ENCODE measurements at regions not wholly inside any gene's neighbourhood (a gene's known extent, or its start where the extent isn't known, plus 50 kb on each side); places are given as distances from the start of the nearest gene placed in this dataset.
"Not testable (repeated sequence)": the region's sequence is repeated elsewhere in the genome, so short reads cannot be mapped to it uniquely, and the experiment has no call there.

GRCh38 chr14:19166056-19166455, 198.8 kb downstream of the POTEM start:
- H3K27ac ChIP-seq (ENCODE audit: low read length); H3K36me3 ChIP-seq (ENCODE audit: control insufficient read depth, insufficient read depth, low read length); H3K27me3 Mint-ChIP-seq (ENCODE audit: low read depth in 2 of 2); intact Hi-C loops (cut with micrococcal nuclease); H3K36me3 Mint-ChIP-seq; H3K27me3 ChIP-seq (ENCODE audit: control insufficient read depth, insufficient read depth, low read length); H3K9me3 ChIP-seq (ENCODE audit: control insufficient read depth, insufficient read depth, low read length); H3K4me1 Mint-ChIP-seq; H3K4me3 Mint-ChIP-seq; DNase-seq; H3K9me3 Mint-ChIP-seq; H3K4me3 ChIP-seq (ENCODE audit: low read length); ATAC-seq; H3K4me1 ChIP-seq (ENCODE audit: control insufficient read depth, insufficient read depth, low read length); H3K27ac Mint-ChIP-seq: not testable (repeated sequence)
- WGBS (ENCODE audit: insufficient coverage) = 86% methylated on average over 3 of the region's 3 CpGs

GRCh38 chr14:19167454-19168190, 200.4 kb downstream of the POTEM start:
- ATAC-seq; H3K4me3 Mint-ChIP-seq; H3K27me3 Mint-ChIP-seq (ENCODE audit: low read depth in 2 of 2); H3K27me3 ChIP-seq (ENCODE audit: control insufficient read depth, insufficient read depth, low read length); H3K27ac Mint-ChIP-seq; H3K9me3 ChIP-seq (ENCODE audit: control insufficient read depth, insufficient read depth, low read length); H3K4me1 ChIP-seq (ENCODE audit: control insufficient read depth, insufficient read depth, low read length); DNase-seq; H3K4me3 ChIP-seq (ENCODE audit: low read length); H3K9me3 Mint-ChIP-seq; intact Hi-C loops (cut with micrococcal nuclease); H3K36me3 ChIP-seq (ENCODE audit: control insufficient read depth, insufficient read depth, low read length); H3K27ac ChIP-seq (ENCODE audit: low read length); H3K4me1 Mint-ChIP-seq; H3K36me3 Mint-ChIP-seq: not testable (repeated sequence)
- 91% methylated on average over 8 of the region's 8 CpGs for WGBS (ENCODE audit: insufficient coverage)

GRCh38 chr14:19168261-19168660, 201.0 kb downstream of the POTEM start:
- H3K9me3 Mint-ChIP-seq; H3K27me3 Mint-ChIP-seq (ENCODE audit: low read depth in 2 of 2); H3K36me3 Mint-ChIP-seq; intact Hi-C loops (cut with micrococcal nuclease); H3K27ac Mint-ChIP-seq; H3K4me3 ChIP-seq (ENCODE audit: low read length); H3K27me3 ChIP-seq (ENCODE audit: control insufficient read depth, insufficient read depth, low read length); H3K4me1 ChIP-seq (ENCODE audit: control insufficient read depth, insufficient read depth, low read length); H3K27ac ChIP-seq (ENCODE audit: low read length); H3K4me3 Mint-ChIP-seq; ATAC-seq; H3K36me3 ChIP-seq (ENCODE audit: control insufficient read depth, insufficient read depth, low read length); H3K9me3 ChIP-seq (ENCODE audit: control insufficient read depth, insufficient read depth, low read length); H3K4me1 Mint-ChIP-seq; DNase-seq: not testable (repeated sequence)
- 92% methylated on average over 5 of the region's 7 CpGs for WGBS (ENCODE audit: insufficient coverage)

- ATAC-seq; intact Hi-C loops (cut with micrococcal nuclease); H3K27me3 Mint-ChIP-seq (ENCODE audit: low read depth in 2 of 2); H3K9me3 ChIP-seq (ENCODE audit: control insufficient read depth, insufficient read depth, low read length); H3K4me1 Mint-ChIP-seq; H3K27me3 ChIP-seq (ENCODE audit: control insufficient read depth, insufficient read depth, low read length); H3K36me3 ChIP-seq (ENCODE audit: control insufficient read depth, insufficient read depth, low read length); H3K4me1 ChIP-seq (ENCODE audit: control insufficient read depth, insufficient read depth, low read length); H3K4me3 Mint-ChIP-seq; H3K36me3 Mint-ChIP-seq; DNase-seq; H3K9me3 Mint-ChIP-seq; H3K27ac ChIP-seq (ENCODE audit: low read length); H3K4me3 ChIP-seq (ENCODE audit: low read length); H3K27ac Mint-ChIP-seq: not testable (repeated sequence)
- WGBS (ENCODE audit: insufficient coverage) = 64% methylated on average over 2 of the region's 7 CpGs
Observed at GRCh38 chr14:19169561-19170362, 202.5 kb downstream of the POTEM start.

- H3K4me3 ChIP-seq (ENCODE audit: low read length); H3K4me1 ChIP-seq (ENCODE audit: control insufficient read depth, insufficient read depth, low read length); H3K4me3 Mint-ChIP-seq; H3K27ac ChIP-seq (ENCODE audit: low read length); H3K9me3 Mint-ChIP-seq; H3K36me3 Mint-ChIP-seq; ATAC-seq; intact Hi-C loops (cut with micrococcal nuclease); H3K27ac Mint-ChIP-seq; H3K4me1 Mint-ChIP-seq; H3K27me3 ChIP-seq (ENCODE audit: control insufficient read depth, insufficient read depth, low read length); H3K9me3 ChIP-seq (ENCODE audit: control insufficient read depth, insufficient read depth, low read length); H3K27me3 Mint-ChIP-seq (ENCODE audit: low read depth in 2 of 2); DNase-seq; H3K36me3 ChIP-seq (ENCODE audit: control insufficient read depth, insufficient read depth, low read length): not testable (repeated sequence)
Observed at GRCh38 chr14:19172745-19173144, 205.5 kb downstream of the POTEM start.

DNA sequence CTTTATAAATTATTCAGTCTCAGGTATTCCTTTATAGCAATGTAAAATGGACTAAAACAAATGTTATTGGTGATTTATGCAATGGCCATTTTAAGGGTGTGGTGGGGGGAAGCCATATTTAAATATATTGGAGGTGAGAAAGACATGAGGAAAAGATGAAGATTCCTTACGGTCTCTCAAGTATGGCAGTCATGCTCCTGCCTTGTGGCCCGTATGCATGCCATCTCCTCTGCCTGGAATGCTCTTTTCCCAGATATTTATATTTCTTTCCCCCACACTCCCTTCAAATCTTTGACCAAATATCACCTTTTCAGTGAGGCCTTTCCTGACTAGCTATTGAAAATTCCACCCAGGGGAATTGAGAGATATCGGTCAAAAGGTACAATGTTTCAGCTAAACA, 206.0 kb downstream of the POTEM start:
- H3K27ac Mint-ChIP-seq; H3K27me3 Mint-ChIP-seq (ENCODE audit: low read depth in 2 of 2); H3K4me1 Mint-ChIP-seq; intact Hi-C loops (cut with micrococcal nuclease); H3K36me3 ChIP-seq (ENCODE audit: control insufficient read depth, insufficient read depth, low read length); DNase-seq; H3K4me1 ChIP-seq (ENCODE audit: control insufficient read depth, insufficient read depth, low read length); H3K9me3 Mint-ChIP-seq; H3K4me3 ChIP-seq (ENCODE audit: low read length); H3K36me3 Mint-ChIP-seq; H3K9me3 ChIP-seq (ENCODE audit: control insufficient read depth, insufficient read depth, low read length); ATAC-seq; H3K4me3 Mint-ChIP-seq; H3K27ac ChIP-seq (ENCODE audit: low read length); H3K27me3 ChIP-seq (ENCODE audit: control insufficient read depth, insufficient read depth, low read length): not testable (repeated sequence)
- no CpG with 5 or more reads among the region's 3 CpGs for WGBS (ENCODE audit: insufficient coverage)

DNA sequence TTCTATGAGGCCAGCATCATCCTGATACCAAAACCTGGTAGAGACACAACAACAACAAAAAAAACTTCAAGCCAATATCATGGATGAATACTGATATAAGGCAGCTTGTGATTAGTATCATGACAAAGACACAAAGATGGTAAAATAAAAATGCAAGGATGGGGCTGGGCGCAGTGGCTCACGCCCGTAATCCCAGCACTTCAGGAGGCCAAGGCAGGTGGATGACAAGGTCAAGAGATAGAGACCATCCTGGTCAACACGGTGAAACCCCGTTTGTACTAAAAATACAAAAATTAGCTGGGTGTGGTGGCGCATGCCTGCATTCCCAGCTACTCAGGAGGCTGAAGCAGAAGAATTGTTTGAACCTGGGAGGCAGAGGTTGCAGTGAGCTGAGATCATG, 210.2 kb downstream of the POTEM start:
- H3K4me3 Mint-ChIP-seq, DNase-seq, ATAC-seq: not testable (repeated sequence)

DNA sequence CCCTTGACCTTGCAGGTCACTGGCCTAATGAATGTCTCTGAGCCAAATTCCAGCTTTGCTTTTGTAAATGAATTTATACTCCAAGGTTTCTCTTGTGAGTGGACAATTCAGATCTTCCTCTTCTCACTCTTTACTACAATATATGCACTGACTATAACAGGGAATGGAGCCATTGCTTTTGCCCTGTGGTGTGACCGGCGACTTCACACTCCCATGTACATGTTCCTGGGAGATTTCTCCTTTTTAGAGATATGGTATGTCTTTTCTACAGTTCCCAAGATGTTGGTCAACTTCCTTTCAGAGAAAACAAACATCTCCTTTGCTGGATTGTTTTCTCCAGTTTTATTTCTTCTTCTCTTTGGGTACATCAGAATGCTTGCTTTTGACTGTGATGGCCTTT, 213.1 kb downstream of the POTEM start:
- intact Hi-C loops (cut with micrococcal nuclease); H3K4me3 Mint-ChIP-seq; H3K27me3 ChIP-seq (ENCODE audit: control insufficient read depth, insufficient read depth, low read length); H3K9me3 ChIP-seq (ENCODE audit: control insufficient read depth, insufficient read depth, low read length); H3K36me3 Mint-ChIP-seq; H3K27me3 Mint-ChIP-seq (ENCODE audit: low read depth in 2 of 2); ATAC-seq; H3K4me3 ChIP-seq (ENCODE audit: low read length); H3K9me3 Mint-ChIP-seq; H3K4me1 Mint-ChIP-seq; H3K4me1 ChIP-seq (ENCODE audit: control insufficient read depth, insufficient read depth, low read length); H3K27ac ChIP-seq (ENCODE audit: low read length); H3K27ac Mint-ChIP-seq; H3K36me3 ChIP-seq (ENCODE audit: control insufficient read depth, insufficient read depth, low read length); DNase-seq: not testable (repeated sequence)
- 77% methylated on average over 2 of the region's 2 CpGs for WGBS (ENCODE audit: insufficient coverage)

More for the DNA sequence above, 210.2 kb downstream of the POTEM start:
- intact Hi-C loops (cut with micrococcal nuclease); H3K27ac Mint-ChIP-seq; H3K4me3 ChIP-seq (ENCODE audit: low read length); H3K27me3 ChIP-seq (ENCODE audit: control insufficient read depth, insufficient read depth, low read length); H3K4me1 Mint-ChIP-seq; H3K27ac ChIP-seq (ENCODE audit: low read length); H3K36me3 Mint-ChIP-seq; H3K36me3 ChIP-seq (ENCODE audit: control insufficient read depth, insufficient read depth, low read length); H3K4me1 ChIP-seq (ENCODE audit: control insufficient read depth, insufficient read depth, low read length); H3K9me3 ChIP-seq (ENCODE audit: control insufficient read depth, insufficient read depth, low read length); H3K27me3 Mint-ChIP-seq (ENCODE audit: low read depth in 2 of 2); H3K9me3 Mint-ChIP-seq: not testable (repeated sequence)
- WGBS (ENCODE audit: insufficient coverage) = 33% methylated on average over 1 of the region's 6 CpGs

Data from natural killer cell (primary cell).